ENCODE measurements at regions not wholly inside any gene's neighbourhood (a gene's known extent, or its start where the extent isn't known, plus 50 kb on each side); places are given as distances from the start of the nearest gene placed in this dataset.

DNA sequence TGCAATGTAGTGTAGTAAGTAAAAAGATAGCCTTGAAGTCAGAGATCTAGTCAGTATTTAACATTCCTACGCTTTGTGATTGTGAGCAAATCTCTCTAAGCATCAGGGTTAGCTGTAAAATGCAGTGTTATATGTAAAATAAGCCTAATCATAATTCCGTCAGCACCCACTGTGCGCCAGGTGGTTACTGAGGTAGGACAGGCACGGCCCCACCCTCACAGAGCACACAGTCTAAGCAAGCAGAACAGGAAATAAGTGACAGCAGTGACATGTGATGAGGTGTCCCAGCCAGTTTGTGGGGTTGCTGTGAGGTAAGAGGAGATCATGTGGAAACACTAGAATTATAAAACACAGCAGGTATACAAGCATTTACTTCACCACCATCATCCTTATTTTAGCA lies 267.1 kb downstream of the ICOS start (continued):
- TF ChIP-seq, protein P1, sequence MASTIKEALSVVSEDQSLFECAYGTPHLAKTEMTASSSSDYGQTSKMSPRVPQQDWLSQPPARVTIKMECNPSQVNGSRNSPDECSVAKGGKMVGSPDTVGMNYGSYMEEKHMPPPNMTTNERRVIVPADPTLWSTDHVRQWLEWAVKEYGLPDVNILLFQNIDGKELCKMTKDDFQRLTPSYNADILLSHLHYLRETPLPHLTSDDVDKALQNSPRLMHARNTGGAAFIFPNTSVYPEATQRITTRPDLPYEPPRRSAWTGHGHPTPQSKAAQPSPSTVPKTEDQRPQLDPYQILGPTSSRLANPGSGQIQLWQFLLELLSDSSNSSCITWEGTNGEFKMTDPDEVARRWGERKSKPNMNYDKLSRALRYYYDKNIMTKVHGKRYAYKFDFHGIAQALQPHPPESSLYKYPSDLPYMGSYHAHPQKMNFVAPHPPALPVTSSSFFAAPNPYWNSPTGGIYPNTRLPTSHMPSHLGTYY (CRISPR knock-in tag; IDR thresholded peaks at IDR 0.05) = no peak
- TF ChIP-seq, protein P2, sequence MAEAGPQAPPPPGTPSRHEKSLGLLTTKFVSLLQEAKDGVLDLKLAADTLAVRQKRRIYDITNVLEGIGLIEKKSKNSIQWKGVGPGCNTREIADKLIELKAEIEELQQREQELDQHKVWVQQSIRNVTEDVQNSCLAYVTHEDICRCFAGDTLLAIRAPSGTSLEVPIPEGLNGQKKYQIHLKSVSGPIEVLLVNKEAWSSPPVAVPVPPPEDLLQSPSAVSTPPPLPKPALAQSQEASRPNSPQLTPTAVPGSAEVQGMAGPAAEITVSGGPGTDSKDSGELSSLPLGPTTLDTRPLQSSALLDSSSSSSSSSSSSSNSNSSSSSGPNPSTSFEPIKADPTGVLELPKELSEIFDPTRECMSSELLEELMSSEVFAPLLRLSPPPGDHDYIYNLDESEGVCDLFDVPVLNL (CRISPR knock-in tag; IDR thresholded peaks at IDR 0.05; ENCODE audit: borderline replicate concordance, low read depth) = no peak
- no peak for TF ChIP-seq CREB1 (CRISPR knock-in tag; IDR thresholded peaks at IDR 0.05)

DNA sequence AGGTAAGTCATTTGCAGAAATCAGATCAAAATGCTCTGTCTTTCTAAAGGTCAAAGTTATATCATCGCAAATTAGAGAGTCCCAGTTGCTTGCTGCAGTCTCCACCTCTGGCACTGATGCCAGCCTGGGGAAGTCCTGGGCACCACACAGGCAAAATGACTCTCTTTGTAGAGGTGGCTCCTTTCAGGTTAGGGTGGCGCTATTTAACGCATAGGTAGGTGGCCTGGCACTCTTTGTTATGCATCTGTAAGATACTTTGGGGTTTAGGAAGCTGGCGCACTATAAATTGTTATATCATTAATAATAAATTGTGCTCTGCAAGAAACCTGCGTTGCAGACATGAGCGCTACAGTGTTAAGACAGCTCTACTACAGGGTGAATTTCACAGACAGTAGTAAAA lies 268.5 kb downstream of the ICOS start:
- H3K36me3 Mint-ChIP-seq = no peaks in the 10 kb centered on the region
- CTCF ChIA-PET = interaction anchor here (2.6 kb wide), 1 partner anchor 27 kb away, joined by 11 read pairs; no protein-coding TSS in a partner anchor
- H3K4me3 Mint-ChIP-seq = peak overlapping the region; percentile 48; the same call in 1 of the 2 replicates
- H3K27ac Mint-ChIP-seq = peak overlapping the region; percentile 98
- no peak for DNase-seq (ENCODE audit: low spot score)
- TF ChIP-seq, protein P3, sequence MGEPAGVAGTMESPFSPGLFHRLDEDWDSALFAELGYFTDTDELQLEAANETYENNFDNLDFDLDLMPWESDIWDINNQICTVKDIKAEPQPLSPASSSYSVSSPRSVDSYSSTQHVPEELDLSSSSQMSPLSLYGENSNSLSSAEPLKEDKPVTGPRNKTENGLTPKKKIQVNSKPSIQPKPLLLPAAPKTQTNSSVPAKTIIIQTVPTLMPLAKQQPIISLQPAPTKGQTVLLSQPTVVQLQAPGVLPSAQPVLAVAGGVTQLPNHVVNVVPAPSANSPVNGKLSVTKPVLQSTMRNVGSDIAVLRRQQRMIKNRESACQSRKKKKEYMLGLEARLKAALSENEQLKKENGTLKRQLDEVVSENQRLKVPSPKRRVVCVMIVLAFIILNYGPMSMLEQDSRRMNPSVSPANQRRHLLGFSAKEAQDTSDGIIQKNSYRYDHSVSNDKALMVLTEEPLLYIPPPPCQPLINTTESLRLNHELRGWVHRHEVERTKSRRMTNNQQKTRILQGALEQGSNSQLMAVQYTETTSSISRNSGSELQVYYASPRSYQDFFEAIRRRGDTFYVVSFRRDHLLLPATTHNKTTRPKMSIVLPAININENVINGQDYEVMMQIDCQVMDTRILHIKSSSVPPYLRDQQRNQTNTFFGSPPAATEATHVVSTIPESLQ (CRISPR knock-in tag; IDR thresholded peaks at IDR 0.05) = no peak
- no peak for TF ChIP-seq PRRX2 (CRISPR knock-in tag; IDR thresholded peaks at IDR 0.05)
- TF ChIP-seq CBFB (CRISPR knock-in tag; IDR thresholded peaks at IDR 0.05; ENCODE audit: low read depth) = no peak
- TF ChIP-seq, protein P4, sequence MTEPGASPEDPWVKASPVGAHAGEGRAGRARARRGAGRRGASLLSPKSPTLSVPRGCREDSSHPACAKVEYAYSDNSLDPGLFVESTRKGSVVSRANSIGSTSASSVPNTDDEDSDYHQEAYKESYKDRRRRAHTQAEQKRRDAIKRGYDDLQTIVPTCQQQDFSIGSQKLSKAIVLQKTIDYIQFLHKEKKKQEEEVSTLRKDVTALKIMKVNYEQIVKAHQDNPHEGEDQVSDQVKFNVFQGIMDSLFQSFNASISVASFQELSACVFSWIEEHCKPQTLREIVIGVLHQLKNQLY (CRISPR knock-in tag; IDR thresholded peaks at IDR 0.05) = no peak
- no peak for TF ChIP-seq ZBTB21 (CRISPR knock-in tag; IDR thresholded peaks at IDR 0.05; ENCODE audit: borderline replicate concordance)
- no peak for TF ChIP-seq ETV6 (CRISPR knock-in tag; IDR thresholded peaks at IDR 0.05)
- TF ChIP-seq, protein P5, sequence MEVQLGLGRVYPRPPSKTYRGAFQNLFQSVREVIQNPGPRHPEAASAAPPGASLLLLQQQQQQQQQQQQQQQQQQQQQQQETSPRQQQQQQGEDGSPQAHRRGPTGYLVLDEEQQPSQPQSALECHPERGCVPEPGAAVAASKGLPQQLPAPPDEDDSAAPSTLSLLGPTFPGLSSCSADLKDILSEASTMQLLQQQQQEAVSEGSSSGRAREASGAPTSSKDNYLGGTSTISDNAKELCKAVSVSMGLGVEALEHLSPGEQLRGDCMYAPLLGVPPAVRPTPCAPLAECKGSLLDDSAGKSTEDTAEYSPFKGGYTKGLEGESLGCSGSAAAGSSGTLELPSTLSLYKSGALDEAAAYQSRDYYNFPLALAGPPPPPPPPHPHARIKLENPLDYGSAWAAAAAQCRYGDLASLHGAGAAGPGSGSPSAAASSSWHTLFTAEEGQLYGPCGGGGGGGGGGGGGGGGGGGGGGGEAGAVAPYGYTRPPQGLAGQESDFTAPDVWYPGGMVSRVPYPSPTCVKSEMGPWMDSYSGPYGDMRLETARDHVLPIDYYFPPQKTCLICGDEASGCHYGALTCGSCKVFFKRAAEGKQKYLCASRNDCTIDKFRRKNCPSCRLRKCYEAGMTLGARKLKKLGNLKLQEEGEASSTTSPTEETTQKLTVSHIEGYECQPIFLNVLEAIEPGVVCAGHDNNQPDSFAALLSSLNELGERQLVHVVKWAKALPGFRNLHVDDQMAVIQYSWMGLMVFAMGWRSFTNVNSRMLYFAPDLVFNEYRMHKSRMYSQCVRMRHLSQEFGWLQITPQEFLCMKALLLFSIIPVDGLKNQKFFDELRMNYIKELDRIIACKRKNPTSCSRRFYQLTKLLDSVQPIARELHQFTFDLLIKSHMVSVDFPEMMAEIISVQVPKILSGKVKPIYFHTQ (CRISPR knock-in tag; IDR thresholded peaks at IDR 0.05) = no peak
- no peak for TF ChIP-seq ESRRA (CRISPR knock-in tag; IDR thresholded peaks at IDR 0.05; ENCODE audit: borderline replicate concordance)
- peaks cover 38% of the 10 kb centered on the region for H3K27me3 Mint-ChIP-seq (ENCODE audit: low read depth)
- peak; percentile 62 for ATAC-seq
- peaks cover 42% of the 10 kb centered on the region for H3K4me1 Mint-ChIP-seq
- POLR2A ChIA-PET = no interaction called here
- no peaks in the 10 kb centered on the region for H3K9me3 Mint-ChIP-seq

DNA sequence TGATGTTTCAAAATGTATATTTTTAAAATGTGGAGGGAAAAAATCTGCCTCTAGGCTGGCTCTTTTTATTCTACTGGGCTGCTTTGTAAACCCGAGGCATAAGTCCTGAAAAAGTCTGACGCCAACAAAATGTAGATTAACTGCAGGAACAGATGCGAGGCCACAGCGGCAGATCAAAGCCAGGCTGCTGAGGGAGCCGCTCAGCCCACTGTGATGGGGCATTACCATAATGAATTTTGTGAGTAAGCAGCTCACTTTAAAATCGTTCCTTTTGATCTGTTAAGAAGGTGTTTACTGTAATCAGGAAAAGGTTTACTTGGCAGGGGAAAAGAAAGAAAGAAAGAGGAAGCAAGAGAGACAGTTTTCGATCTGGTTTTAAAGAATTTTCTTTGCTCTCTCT lies 269.0 kb downstream of the ICOS start:
- Mint-ChIP-seq H3K9me3 (no peaks in the 10 kb centered on the region), H3K4me1 (peaks cover 42% of the 10 kb centered on the region), H3K27ac (peak overlapping the region; percentile 98), H3K27me3 (ENCODE audit: low read depth) (peaks cover 38% of the 10 kb centered on the region), H3K36me3 (no peaks in the 10 kb centered on the region), H3K4me3 (peak overlapping the region; percentile 48)
- ATAC-seq (peak; percentile 86), DNase-seq (ENCODE audit: low spot score) (peak; percentile 74)
- TF ChIP-seq, protein P6, sequence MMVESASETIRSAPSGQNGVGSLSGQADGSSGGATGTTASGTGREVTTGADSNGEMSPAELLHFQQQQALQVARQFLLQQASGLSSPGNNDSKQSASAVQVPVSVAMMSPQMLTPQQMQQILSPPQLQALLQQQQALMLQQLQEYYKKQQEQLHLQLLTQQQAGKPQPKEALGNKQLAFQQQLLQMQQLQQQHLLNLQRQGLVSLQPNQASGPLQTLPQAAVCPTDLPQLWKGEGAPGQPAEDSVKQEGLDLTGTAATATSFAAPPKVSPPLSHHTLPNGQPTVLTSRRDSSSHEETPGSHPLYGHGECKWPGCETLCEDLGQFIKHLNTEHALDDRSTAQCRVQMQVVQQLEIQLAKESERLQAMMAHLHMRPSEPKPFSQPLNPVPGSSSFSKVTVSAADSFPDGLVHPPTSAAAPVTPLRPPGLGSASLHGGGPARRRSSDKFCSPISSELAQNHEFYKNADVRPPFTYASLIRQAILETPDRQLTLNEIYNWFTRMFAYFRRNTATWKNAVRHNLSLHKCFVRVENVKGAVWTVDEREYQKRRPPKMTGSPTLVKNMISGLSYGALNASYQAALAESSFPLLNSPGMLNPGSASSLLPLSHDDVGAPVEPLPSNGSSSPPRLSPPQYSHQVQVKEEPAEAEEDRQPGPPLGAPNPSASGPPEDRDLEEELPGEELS (CRISPR knock-in tag; IDR thresholded peaks at IDR 0.05) = peak; percentile 99
- TF ChIP-seq ESRRA (CRISPR knock-in tag; IDR thresholded peaks at IDR 0.05; ENCODE audit: borderline replicate concordance) (no peak), CREM (CRISPR knock-in tag; IDR thresholded peaks at IDR 0.05) (0 out of 2 replicates have a peak, but pooled peaks have one; percentile 20), ETV6 (CRISPR knock-in tag; IDR thresholded peaks at IDR 0.05) (peak; percentile 58; the same call in 1 of the 2 replicates), FOXP1 (CRISPR knock-in tag; IDR thresholded peaks at IDR 0.05; ENCODE audit: borderline replicate concordance) (0 out of 2 replicates have a peak, but pooled peaks have one; percentile 36)
- TF ChIP-seq, protein P7, sequence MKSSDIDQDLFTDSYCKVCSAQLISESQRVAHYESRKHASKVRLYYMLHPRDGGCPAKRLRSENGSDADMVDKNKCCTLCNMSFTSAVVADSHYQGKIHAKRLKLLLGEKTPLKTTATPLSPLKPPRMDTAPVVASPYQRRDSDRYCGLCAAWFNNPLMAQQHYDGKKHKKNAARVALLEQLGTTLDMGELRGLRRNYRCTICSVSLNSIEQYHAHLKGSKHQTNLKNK (CRISPR knock-in tag; IDR thresholded peaks at IDR 0.05) = 0 out of 2 replicates have a peak, but pooled peaks have one; percentile 12
- ChIA-PET CTCF (interaction anchor here (2.6 kb wide), 1 partner anchor 27 kb away, joined by 11 read pairs; no protein-coding TSS in a partner anchor), POLR2A (no interaction called here)
